Omental fat pad (tissue), 3 donors: ENCODE measurements at regions not wholly inside any gene's neighbourhood (a gene's known extent, or its start where the extent isn't known, plus 50 kb on each side); places are given as distances from the start of the nearest gene placed in this dataset.

Experiments
- ATAC-seq: fragments of 150-250 bp; one replicate; pipeline ENCODE4 v1.9.1; 2016; ENCODE audit warnings: mild to moderate bottlenecking, moderate library complexity; ENCODE audit not compliant: low FRiP score
- DNase-seq: peaks from one replicate; pipeline ENCODE4 v3.0.0-alpha.2; 2019; ENCODE audit warnings: low spot score
- TF ChIP-seq, protein P1 (sequence below), 3 donors: fragments of 450-650 bp; IDR thresholded peaks; one replicate each; pipeline ENCODE4 v1.5.1; 2016 to 2017; ENCODE audit warnings: antibody characterized with exemption in 3 of 3, mild to moderate bottlenecking in 3 of 3, moderate library complexity in 2 of 3

DNA sequence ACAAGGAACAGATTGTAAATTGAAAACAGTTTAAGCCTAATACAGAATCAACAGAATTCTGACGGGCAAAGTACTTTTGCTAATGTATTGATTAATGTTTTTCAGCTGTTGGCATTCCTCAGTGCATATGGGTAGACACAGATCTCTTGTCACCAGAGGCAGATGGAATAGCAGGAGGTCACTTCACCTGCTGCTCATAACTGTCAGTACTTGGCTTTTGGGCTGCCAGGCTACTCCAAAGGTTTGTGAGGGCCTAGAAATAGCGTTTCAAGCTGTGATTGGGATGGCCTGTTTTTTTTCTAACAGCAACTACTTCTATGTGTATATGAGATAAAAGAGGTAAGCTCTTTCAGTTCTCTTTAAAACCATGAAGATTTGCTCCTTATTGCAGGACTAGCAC is 307.5 kb upstream of the ANXA10 start:
- ATAC-seq (no peak), DNase-seq (no peak)
- TF ChIP-seq, protein P1, sequence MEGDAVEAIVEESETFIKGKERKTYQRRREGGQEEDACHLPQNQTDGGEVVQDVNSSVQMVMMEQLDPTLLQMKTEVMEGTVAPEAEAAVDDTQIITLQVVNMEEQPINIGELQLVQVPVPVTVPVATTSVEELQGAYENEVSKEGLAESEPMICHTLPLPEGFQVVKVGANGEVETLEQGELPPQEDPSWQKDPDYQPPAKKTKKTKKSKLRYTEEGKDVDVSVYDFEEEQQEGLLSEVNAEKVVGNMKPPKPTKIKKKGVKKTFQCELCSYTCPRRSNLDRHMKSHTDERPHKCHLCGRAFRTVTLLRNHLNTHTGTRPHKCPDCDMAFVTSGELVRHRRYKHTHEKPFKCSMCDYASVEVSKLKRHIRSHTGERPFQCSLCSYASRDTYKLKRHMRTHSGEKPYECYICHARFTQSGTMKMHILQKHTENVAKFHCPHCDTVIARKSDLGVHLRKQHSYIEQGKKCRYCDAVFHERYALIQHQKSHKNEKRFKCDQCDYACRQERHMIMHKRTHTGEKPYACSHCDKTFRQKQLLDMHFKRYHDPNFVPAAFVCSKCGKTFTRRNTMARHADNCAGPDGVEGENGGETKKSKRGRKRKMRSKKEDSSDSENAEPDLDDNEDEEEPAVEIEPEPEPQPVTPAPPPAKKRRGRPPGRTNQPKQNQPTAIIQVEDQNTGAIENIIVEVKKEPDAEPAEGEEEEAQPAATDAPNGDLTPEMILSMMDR (IDR thresholded peaks at IDR 0.05), result no peak

DNA sequence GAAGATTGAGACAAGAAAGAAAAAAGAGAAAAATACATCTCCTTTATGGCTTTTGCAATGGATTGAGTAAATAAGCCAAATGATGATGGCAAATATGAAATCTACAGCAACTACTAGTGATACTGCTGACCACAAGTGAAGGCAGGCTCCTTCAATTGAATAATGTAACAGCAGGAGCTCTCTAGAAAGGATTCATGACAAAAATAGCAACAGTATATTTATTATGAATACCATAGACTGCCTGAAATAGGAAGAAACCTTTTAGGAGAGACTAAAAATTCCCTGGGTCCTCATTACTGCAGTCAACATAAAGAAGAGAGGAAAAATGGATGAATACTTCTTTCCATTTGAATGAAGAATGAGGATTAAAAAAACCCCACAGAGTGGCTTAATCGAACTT is 306.8 kb upstream of the ANXA10 start:
- ATAC-seq (no peak), DNase-seq (no peak)
- TF ChIP-seq, protein P1 (IDR thresholded peaks at IDR 0.05), result no peak

DNA sequence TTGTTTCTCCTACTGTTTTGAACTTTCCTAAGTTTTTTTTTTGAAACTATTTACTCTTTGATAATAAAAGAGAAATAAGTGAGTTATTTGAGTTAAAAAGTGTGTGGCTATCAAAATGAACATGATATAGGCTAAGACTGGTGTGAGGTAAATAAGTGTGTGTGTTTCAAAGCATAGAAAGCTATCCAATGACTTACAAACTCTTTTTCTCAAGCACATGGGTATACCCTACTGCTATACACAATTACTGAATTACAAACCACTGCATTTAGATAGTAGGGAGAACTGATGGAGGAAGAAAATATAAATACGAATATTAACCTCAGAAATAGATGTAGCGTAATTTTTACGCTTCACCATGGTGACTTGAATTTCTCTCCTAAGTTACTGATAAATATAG is 305.8 kb upstream of the ANXA10 start:
- TF ChIP-seq, protein P1 (IDR thresholded peaks at IDR 0.05), result no peak
- no peak for DNase-seq
- no peak for ATAC-seq

DNA sequence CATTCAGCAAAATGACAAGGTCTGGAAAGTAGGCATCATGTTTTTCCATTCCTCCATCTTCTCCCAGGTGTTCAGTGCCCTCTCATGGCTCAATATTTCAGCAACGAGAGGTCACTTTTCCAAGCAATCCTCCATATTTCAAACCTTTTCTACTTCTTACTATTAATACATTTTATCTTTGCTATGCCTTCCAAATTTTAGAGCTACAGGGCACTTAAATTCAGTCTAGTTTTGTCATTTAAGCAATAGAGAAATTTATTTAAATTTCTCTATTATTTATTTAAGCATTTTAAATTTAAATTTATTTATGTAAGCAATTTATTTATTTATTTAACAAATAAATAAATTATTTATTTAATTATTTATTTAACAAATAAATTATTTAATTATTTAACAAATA is 305.1 kb upstream of the ANXA10 start:
- DNase-seq (no peak), ATAC-seq (no peak)
- TF ChIP-seq, protein P1 (IDR thresholded peaks at IDR 0.05), result no peak

DNA sequence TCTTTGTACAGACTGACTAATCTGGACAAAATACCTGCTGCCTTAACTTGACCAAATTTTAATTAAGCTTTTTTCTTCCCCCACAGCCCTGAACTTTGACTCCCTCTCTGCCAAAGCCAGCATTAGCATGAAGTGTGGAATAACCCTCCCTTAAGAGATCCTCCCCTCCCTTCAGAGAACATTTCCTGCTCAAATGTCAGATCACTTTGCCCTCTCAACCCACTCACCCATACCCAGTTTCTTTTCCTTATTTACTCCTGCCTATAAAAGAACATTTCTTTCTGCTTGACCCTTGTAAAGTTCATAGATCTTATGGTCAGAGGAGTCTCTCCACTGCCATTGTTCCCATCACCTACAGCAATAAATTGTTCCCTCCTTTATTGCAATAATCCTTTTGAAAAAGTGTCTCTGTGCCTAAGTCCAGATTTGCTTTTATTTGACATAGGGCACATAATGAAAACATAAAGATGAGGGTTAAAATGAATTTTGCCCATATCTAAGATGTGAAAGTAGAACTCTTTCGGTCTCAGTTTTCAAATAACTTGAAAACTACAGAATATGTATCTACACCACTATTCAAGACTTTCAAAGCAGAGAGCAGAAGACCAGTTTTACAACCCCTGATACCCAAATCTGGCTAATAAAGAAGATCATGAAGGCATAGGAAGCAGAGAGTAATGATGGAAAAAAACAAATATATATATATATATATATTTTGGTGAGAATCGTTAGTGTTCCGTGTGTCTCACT is 289.7 kb upstream of the ANXA10 start:
- DNase-seq (no peak), ATAC-seq (no peak)
- TF ChIP-seq, protein P1 (IDR thresholded peaks at IDR 0.05), result no peak

DNA sequence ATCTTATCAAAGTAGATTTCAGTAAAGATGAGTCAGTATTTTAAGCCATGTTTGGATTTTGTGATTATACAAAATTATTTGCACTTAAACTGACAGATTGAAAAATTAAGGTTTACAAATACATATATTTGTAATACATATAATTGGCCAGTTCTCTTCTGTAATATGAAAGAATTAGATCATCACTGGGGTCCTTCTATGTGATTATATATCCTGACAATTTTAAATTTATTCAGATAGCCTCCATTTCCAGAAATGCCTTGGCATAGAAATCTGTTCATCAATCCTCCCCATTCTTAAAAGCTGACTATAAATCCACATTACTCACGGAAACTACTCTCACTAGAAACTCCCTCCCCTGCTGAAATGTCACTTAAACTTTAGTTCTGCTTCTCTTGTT is 280.4 kb upstream of the ANXA10 start:
- TF ChIP-seq, protein P1 (IDR thresholded peaks at IDR 0.05), result no peak
- no peak for DNase-seq
- no peak for ATAC-seq

DNA sequence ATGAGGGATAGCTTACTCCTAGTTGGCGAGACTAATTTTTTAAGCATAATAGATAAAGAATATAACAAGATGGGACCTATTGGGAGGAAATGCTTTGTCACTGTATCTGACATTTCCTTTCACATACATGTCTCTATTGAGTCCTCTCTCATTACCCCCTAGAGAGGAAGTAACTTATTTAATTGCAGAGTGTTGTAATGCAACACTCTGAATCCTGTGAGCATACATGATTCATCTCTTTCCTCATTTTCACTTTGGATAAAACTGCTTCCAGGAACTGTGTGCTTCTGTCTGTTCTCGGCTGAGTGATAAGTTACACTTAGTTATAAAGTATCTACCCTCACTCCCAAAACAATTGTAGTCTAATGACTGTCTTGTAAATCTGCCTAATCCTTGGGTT is 266.1 kb upstream of the ANXA10 start:
- no peak for ATAC-seq

More for the DNA sequence above, 266.1 kb upstream of the ANXA10 start:
- no peak for DNase-seq
- TF ChIP-seq, protein P1 (IDR thresholded peaks at IDR 0.05), result no peak
